Fibroblast of skin of left biceps (primary cell): ENCODE measurements at regions not wholly inside any gene's neighbourhood (a gene's known extent, or its start where the extent isn't known, plus 50 kb on each side); places are given as distances from the start of the nearest gene placed in this dataset.

Experiments
- DNase-seq, 2 experiments: peaks; one replicate each; pipeline ENCODE4 v3.0.0-alpha.2; 2013; ENCODE audit warnings: low read depth in 2 of 2

GRCh38 chr13:109644956-109645355, 141.4 kb downstream of the IRS2 start:
- no peak for DNase-seq

GRCh38 chr13:109644069-109644750, 142.2 kb downstream of the IRS2 start:
- DNase-seq = no peak

GRCh38 chr13:109642358-109642757, 144.0 kb downstream of the IRS2 start:
- no peak for DNase-seq

DNA sequence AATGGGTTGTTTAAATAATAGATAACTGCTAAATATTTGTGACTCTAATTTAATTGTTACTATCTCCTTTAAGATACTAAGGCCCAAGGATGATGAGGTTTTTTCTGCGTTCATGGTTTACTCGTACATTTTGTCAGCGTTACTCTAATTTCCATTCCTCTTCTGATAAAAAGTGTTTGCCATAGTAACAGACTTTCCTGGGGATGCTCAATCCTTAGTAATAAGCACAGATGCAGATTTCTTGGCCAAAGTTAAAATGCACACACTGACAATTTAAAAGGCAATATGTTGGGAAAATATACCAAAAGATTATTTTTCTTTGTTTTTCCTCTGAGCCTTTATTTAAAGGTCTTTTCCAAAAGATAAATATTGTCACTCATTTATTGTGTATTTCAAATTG, 149.6 kb downstream of the IRS2 start:
- DNase-seq = no peak

DNA sequence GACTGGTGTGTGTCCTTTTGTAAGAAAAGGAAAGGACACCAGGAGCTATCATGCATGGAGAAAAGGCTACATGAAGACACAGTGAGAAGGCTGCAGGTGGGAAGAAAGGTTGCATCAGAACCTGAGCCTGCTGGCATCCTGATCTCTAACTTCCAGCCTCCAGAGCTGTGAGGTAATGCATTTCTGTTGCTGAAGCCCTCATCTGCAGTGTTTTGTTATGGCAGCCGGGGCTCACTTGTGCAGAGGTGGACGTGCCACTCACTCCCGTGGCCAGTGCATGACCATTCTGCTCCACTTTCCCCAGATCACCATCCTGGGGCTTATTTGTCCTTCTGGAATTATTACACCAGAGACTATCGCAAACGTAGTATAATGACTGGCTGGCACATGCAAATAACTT, 155.3 kb downstream of the IRS2 start:
- no peak for DNase-seq

GRCh38 chr13:109630271-109630670, 156.1 kb downstream of the IRS2 start:
- no peak for DNase-seq

- DNase-seq = no peak
These were observed 156.6 kb downstream of the IRS2 start for GRCh38 chr13:109629737-109630136.

DNA sequence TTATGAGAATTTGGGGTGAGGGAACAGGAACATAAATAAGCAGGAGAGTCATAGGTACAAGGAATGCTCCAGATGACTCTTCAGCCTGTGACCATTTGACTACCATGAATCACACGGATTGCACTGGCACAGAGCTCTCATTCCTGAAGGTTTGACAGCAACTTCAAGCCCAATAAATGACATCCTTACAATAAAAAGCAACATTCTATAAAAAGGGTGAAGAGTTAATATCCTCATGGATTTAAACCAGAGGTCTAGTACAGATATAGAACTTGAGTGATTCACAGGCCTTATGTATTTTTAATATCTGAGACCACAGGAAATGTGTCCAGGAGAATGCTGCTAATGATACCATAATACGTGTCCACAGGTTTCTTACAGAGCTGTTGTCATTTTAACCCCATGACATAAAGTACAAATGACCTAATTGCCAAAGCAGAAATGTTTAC, 158.1 kb downstream of the IRS2 start:
- peak; percentile 20 to 23 for DNase-seq

DNA sequence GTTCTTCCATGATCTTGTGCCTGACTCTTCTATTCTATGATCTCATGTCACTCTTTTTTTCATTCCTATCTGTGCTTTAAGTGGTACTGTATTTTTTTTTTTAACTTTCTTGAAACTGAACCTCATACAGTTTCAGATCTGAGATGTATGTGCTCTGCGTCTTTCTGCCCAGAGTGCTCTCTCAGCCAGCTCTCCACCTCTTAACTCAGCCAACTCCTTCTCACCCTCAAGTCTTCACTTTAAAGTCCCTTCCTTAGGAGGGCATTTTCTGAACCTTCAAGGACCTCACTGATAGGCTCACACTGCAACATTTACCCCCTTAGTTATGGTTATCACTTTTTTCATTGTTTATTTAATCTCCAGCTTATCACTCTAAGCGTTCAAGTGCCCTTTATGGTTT, 158.7 kb downstream of the IRS2 start:
- DNase-seq = no peak

DNA sequence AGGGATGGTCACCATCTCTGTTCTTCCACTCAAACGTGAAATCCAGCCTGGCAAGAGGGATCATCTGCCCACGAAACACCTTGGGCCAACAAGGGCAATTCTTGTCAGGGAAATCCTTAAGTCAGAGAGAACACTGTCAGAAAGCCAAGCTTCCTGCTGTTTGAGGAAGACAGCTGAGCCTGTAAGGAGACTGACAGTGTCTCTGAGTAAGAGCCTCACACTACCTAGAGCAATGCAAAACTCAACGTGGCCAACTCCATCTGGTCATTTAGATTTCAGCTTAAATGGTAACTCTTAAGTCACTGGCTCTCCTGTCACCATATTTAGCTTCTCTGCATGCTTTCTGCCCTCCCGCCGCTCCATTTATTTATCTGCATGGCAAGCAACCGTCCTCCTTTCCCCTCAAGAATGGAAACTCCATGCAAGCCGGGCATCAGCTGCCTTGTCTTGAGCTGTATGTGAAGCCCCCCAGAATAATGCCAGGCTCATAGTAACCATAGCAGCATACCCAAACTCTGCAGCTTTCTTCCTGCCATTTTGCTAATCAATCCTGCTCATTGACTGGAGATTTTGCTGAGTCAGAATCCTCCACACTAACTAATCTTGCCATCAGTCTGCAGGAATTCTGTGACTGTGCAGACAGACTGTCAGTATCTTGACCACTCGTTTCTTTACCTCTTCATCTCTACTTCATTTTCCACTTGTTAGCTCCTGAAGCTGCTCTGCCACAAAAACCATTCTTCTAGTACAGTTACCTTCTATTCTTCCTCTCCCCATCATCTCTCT, 159.8 kb downstream of the IRS2 start:
- no peak for DNase-seq

DNA sequence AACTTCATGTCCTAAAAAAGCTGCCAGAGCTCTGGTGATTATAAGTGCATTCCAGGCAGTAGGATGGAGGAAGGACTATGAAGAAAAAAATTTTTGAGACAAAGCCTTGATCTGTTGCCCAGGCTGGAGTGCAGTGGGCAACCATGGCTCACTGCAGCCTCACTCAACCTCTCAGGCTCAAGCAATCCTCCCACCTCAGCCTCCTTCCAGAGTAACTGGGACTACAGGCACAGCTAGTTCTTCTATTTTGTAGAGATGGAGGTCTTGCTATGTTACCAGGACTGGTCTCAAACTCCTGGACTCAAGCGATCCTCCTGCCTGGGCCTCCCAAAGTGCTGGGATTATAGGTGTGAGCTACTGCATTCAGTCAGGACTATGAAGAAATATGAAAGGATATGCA, 161.2 kb downstream of the IRS2 start:
- no peak for DNase-seq

DNA sequence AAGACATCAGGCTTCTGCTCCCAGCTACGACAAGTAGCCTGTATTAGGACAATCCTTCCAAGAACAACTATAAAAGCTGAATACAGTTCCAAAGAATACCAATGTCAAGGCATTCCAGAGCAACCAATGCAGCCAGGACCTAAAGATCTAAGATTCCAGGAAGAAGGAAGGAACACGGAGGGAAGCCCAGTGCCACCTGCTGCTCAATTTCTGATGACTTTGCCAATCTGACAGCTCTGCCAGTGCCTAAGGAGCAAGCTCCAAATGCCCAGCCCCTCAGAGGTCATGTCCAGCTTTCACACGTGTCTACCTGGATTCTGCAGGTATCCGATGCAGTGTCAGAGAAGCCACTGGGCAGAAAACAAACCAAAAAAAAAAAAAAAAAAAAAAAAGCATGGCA, 164.4 kb downstream of the IRS2 start:
- DNase-seq = no peak

GRCh38 chr13:109615721-109616420, 170.5 kb downstream of the IRS2 start:
- DNase-seq = no peak

DNA sequence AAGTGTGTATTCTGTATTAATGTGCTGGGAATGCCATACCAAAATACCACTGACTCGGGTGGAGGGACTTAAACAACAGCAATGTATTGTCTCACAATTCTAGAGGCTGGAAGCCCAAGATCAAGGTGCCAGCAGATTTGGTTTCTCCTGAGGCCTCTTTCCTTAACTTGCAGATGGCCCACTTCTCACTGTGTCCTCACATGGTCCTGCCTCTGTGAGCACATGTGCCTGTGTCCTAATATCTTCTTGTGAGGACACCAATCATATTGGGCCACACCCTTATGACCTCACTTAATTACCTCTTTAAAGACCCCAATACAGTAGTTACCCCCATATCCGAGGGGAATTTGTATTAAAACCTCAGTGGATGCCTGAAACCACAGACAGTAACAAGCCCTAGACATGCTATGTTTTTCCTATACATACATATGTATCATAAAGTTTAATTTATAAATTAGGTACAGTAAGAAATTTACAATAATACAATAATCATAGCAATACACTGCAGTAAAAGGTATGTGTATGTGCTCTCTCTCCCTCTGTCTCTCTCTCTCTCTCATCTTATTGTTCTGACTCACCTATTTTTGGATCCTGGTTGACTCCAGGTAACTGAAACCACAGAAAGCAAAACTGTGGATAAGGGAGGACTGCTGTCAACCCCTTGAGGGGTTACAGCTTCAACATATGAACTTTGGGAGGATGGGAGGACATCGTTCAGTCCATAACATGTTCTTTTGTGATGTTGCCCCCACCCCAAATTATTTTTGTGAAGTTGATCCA, 174.3 kb downstream of the IRS2 start:
- DNase-seq = no peak

DNA sequence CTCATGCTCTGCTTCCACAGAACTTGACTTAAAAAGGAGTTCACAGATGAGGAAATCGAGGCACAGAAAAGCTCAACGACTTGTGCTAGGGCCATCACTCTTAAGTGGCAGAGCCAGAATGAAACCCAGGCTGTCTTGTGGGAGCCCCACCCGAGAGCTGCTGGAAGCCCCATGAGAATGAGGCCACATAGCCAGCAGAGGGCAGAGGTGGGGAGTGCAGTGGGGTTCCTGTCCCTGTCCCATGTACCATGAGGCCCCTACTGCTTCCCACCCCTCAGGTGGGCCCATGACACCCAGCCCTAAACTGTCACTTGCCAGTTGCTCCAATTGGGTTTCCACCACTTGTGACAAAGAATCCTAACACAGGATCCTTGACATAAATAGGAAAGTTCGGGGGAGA, 175.9 kb downstream of the IRS2 start:
- no peak for DNase-seq

DNA sequence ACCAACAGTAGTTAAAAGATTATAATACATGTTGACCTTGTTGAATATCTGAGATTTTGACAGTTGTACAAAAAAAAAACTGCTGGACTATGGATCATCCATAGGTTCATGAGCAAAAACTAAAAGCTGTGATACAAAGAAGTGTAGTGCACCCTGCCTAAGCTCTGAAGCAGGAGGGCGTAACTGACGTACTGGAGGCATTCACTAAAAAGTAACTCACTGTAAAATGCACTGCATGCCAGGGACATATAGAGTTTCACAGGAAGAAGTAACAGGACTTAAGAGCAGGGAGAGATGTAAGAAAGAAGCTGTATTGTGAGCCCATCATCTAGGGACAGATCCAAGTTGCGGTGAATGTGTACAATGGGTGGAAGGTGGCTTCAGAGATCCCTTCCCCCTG, 177.9 kb downstream of the IRS2 start:
- DNase-seq = no peak

GRCh38 chr13:109608059-109608458, 178.3 kb downstream of the IRS2 start:
- DNase-seq = no peak

- no peak for DNase-seq
These were observed 179.9 kb downstream of the IRS2 start for GRCh38 chr13:109606520-109606919.

GRCh38 chr13:109605846-109606245, 180.5 kb downstream of the IRS2 start:
- DNase-seq = no peak

DNA sequence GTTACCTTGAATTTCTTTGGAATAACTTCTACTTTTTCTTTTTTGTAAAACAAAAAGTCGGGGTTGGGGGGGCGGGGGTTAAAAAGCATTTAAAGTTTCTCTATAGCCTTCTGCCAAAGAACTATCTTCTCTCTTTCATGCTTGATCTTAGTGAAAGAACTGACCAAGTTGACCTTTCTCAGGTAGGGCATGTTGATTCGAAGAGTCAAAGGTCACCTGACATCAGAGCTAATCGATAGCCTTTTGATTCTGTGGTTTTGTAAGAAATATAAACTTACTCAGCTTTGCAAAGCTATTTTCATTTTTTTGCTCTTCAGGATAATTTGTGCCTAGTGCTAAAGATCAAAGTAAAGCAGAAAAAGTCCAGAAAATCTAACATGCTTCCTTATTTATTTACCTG, 181.5 kb downstream of the IRS2 start:
- DNase-seq = no peak

DNA sequence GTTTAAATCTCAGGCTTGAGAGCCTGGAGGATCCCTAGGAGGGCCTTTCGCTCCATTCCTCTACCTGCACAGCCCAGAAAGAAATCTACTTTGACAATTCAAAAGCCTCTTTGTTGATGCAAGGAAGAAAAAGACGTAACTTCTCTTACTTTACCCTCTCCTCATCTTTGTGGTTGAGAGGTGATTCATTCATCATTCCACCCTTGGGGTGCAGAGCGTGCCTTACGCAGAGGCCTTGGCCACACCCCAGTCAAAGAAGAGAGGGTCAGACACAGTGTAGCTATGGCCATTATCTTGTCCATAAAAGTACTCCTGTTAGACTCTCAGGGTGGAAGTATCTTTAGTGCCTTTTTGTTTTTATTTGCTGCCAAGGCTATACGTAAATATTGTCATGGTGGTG, 184.0 kb downstream of the IRS2 start:
- no peak for DNase-seq
